ENCODE measurements at regions not wholly inside any gene's neighbourhood (a gene's known extent, or its start where the extent isn't known, plus 50 kb on each side); places are given as distances from the start of the nearest gene placed in this dataset.

GRCh38 chr10:131485732-131486131 is 174.2 kb upstream of the TCERG1L start:
- Histone ChIP-seq H3K23ac (ENCODE audit: insufficient read length, low read depth, low read length) (no peak overlapping the region), H3K18ac (ENCODE audit: insufficient read length, low read depth, low read length) (no peak overlapping the region), H2BK15ac (ENCODE audit: low read depth, low read length) (no peak overlapping the region), H4K20me1 (ENCODE audit: control insufficient read depth, insufficient read depth, insufficient read length) (no peaks in the 10 kb centered on the region), H3K14ac (ENCODE audit: insufficient read depth, low read length) (no peak overlapping the region), H3K27me3 (ENCODE audit: insufficient read depth, low read length) (no peaks in the 10 kb centered on the region), H3K4ac (ENCODE audit: low read depth, low read length) (no peak overlapping the region), H2BK5ac (ENCODE audit: insufficient read length, low read length) (no peak overlapping the region), H2AFZ (ENCODE audit: low read length) (no peak overlapping the region), H2AK5ac (ENCODE audit: insufficient read length, low read length) (no peak overlapping the region), H3K79me1 (ENCODE audit: insufficient read depth, low read depth, low read length, poor library complexity, severe bottlenecking) (no peaks in the 10 kb centered on the region), H3K4me2 (ENCODE audit: insufficient read depth, insufficient read length, low read length) (no peak overlapping the region), H3K9me3 (ENCODE audit: control insufficient read depth, low read depth, low read length) (no peaks in the 10 kb centered on the region), H3T11ph (ENCODE audit: low read length) (no peak overlapping the region), H3K56ac (ENCODE audit: insufficient read length, low read depth, low read length) (no peak overlapping the region), H2BK12ac (ENCODE audit: insufficient read length, low read depth, low read length) (no peak overlapping the region), H4K8ac (replicated peaks; ENCODE audit: insufficient read length, low read depth, low read length) (no peak overlapping the region), H3K9ac (ENCODE audit: extremely low read depth, insufficient read length, low read length) (no peak overlapping the region), H3K79me2 (ENCODE audit: insufficient read depth, low read length) (no peaks in the 10 kb centered on the region), H4K5ac (ENCODE audit: insufficient read length, low read depth, low read length) (no peak overlapping the region), H3K23me2 (ENCODE audit: insufficient read length, low read depth, low read length, poor library complexity, severe bottlenecking) (no peaks in the 10 kb centered on the region), H2BK120ac (ENCODE audit: low read depth, low read length, poor library complexity, severe bottlenecking) (no peak overlapping the region), H2BK20ac (ENCODE audit: low read depth, low read length, poor library complexity, severe bottlenecking) (no peak overlapping the region), H3K27ac (ENCODE audit: insufficient read length, low read depth, low read length) (no peak overlapping the region), H4K91ac (ENCODE audit: insufficient read length, low read depth, low read length) (no peak overlapping the region), H3K4me1 (ENCODE audit: insufficient read depth, low read length) (no peaks in the 10 kb centered on the region)
- no peak overlapping the region for H3K27ac Mint-ChIP-seq
- H3K27me3 Mint-ChIP-seq (ENCODE audit: low read depth): peaks cover 3% of the 10 kb centered on the region; the same call in 1 of the 2 replicates
- no CpG with 5 or more reads among the region's 2 CpGs for WGBS (ENCODE audit: extremely low coverage, insufficient read length, low lambda C conversion rate)
- H3K4me1 Mint-ChIP-seq: no peaks in the 10 kb centered on the region
- peaks cover 18 to 19% of the 10 kb centered on the region in 2 experiments for H3K9me3 Mint-ChIP-seq
- no peaks in the 10 kb centered on the region; a peak in 2 of 7 replicates for H3K36me3 Mint-ChIP-seq (ENCODE audit: insufficient read depth in 1 of 3, low read depth in 3 of 3)
- no peak for DNase-seq
- H3K4me3 Mint-ChIP-seq: no peak overlapping the region
- no peak for TF ChIP-seq CTCF (conservative IDR thresholded peaks at IDR 0.05)
